WI38 (cell line): ENCODE measurements at regions not wholly inside any gene's neighbourhood (a gene's known extent, or its start where the extent isn't known, plus 50 kb on each side); places are given as distances from the start of the nearest gene placed in this dataset.

ENCODE experiments used
- H3K4me3 ChIP-seq: 2 replicates; pipeline ENCODE4 v1.5.1; 2011; ENCODE audit warnings: low read depth, mild to moderate bottlenecking, control low read depth, low read length
- TF ChIP-seq, protein P1 (sequence below): IDR thresholded peaks from 2 replicates; pipeline ENCODE4 v1.5.1; 2012; ENCODE audit warnings: low read depth, mild to moderate bottlenecking, control low read depth, low read length

DNA sequence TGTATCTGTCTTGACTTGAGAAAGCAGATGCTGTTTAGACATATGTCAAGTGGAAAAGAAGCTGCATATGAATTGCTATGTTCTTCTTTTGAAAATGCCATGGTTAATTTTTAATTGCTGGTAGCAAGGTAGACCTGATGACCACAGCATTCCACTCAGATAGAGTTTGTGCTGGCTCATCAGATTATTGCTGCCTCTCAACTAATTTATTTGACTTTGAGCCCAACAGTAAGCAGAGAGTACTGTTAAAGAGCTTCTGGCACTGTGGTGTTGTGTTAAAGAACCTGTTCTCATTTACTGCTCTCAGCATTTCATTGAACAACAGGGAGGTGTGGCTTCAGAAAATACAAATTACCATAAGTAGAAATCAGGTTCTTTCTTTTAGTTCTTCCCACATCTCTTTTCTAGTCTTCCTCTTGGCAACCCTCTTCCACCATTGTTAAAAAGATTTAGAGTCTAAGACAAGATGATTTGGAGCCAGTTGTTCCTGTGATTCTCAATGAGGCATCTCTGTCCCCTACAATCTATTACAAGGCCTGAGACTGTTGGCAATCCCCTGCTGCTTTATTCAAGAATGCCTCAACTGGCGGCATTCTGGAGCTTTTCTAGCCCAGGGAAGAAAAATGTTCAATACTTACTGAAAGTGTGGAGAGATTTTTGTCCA lies 967.6 kb upstream of the GJE1 start:
- TF ChIP-seq, protein P1, sequence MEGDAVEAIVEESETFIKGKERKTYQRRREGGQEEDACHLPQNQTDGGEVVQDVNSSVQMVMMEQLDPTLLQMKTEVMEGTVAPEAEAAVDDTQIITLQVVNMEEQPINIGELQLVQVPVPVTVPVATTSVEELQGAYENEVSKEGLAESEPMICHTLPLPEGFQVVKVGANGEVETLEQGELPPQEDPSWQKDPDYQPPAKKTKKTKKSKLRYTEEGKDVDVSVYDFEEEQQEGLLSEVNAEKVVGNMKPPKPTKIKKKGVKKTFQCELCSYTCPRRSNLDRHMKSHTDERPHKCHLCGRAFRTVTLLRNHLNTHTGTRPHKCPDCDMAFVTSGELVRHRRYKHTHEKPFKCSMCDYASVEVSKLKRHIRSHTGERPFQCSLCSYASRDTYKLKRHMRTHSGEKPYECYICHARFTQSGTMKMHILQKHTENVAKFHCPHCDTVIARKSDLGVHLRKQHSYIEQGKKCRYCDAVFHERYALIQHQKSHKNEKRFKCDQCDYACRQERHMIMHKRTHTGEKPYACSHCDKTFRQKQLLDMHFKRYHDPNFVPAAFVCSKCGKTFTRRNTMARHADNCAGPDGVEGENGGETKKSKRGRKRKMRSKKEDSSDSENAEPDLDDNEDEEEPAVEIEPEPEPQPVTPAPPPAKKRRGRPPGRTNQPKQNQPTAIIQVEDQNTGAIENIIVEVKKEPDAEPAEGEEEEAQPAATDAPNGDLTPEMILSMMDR: no peak
- no peak overlapping the region for H3K4me3 ChIP-seq

DNA sequence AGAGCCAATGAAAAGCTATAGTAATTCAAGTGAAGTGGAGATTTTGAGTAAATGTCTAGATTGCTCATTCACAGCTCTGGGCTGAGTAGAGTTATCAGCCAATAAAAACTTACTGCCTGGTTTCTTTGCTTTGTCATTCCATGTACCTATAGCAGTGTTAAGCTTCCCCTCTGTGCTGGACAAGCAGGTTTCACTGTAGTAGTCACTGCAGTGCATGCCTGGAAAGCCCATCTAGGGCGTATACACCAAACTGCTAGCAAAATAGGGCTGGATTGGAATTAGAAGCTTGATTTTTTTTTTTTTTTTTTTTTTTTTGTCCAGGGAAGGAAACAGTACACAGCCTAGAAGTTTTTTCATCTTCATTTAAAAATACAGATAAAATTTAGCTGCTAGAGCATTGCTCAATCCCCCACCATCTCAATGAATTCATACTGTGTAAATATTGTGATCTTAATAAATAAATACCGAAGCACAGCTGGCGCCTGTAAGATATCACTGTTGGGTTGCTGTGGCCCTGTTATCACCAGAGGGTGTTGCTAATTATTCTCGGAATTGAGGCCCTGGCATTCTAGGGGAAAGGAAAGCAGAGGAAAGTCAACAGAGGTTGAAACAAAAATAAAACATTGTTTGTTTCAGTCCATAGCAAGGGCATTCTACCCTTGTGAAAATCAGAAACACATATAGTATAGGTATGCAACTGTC lies 968.5 kb upstream of the GJE1 start:
- TF ChIP-seq, protein P1: no peak
- H3K4me3 ChIP-seq: no peak overlapping the region

DNA sequence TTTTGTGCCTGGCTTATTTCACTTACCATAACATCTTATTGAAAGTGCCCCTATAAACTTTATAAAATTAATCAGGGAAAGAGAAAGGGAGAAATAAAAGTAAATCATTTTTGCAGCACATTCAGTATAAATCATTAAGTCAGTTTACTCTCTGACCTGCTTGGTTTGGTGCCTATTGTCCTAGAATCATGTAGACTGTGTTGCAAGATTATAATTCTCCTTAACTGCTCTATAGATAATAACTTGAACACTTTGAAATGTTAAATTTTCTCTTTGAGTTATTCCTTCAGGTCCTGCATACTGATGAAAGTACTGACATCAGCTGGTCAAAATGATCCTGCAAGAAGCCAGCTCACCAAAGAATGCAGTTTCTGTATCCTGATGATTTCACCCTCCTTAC lies 969.6 kb upstream of the GJE1 start:
- TF ChIP-seq, protein P1: no peak

DNA sequence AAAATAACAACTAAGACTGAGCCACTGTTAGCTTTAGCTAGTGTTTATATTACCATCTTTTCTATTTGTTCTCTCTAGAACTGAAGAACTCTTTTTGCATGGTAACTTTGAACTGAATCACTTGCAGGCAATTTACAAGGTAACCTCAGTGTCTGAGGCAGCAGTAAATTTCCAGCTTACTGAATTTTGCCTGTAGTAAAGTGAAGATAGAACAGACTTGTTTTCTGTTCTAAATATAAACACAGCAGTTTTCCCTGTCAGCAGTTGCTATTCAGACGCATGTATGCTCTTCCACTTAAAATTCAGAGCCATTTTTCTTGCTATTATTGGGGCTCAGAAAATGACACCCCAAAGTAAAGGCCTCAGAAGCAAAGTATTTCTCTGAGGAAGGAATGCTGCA lies 974.0 kb upstream of the GJE1 start:
- TF ChIP-seq, protein P1: no peak
- H3K4me3 ChIP-seq: no peak overlapping the region

More for the DNA sequence above, 969.6 kb upstream of the GJE1 start:
- H3K4me3 ChIP-seq: no peak overlapping the region

DNA sequence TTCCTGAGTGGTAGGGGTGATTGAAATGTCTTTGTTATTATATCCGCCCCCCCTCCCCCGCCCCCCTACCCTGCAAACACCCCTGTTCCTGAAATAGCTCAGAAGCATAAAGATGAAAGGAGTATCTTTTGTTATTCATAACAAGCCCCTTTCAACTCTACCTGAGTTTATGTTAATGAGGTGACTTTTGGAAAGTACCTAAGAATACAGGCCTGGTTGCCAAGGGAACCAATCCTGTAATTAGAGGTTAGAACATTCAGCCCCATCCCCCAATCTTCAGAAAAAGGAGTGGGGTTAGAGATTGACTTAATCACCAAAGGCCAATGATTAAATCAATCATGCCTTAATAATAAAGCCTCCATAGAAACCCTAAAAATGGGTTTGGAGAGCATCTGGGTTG lies 979.2 kb upstream of the GJE1 start:
- TF ChIP-seq, protein P1: no peak
- no peak overlapping the region for H3K4me3 ChIP-seq

DNA sequence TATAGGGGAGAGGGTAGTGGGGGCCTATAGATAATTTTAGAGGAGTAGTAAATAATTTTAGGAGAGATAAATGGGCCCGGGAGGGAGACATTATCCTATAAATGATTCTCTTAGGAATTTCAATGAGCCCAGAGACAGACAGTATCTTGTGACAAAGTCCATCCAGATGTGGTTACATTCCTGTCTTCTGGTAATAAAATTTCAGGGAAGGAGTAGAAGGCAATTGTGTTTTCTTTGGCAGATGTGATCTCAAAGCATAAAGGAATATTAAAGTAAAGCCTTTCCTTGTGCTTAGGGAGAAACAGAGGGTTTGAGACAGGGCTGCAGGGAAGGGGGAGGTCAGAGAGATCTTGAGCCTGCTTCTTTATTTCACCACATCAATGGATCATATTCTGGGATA lies 979.8 kb upstream of the GJE1 start:
- TF ChIP-seq, protein P1: no peak

DNA sequence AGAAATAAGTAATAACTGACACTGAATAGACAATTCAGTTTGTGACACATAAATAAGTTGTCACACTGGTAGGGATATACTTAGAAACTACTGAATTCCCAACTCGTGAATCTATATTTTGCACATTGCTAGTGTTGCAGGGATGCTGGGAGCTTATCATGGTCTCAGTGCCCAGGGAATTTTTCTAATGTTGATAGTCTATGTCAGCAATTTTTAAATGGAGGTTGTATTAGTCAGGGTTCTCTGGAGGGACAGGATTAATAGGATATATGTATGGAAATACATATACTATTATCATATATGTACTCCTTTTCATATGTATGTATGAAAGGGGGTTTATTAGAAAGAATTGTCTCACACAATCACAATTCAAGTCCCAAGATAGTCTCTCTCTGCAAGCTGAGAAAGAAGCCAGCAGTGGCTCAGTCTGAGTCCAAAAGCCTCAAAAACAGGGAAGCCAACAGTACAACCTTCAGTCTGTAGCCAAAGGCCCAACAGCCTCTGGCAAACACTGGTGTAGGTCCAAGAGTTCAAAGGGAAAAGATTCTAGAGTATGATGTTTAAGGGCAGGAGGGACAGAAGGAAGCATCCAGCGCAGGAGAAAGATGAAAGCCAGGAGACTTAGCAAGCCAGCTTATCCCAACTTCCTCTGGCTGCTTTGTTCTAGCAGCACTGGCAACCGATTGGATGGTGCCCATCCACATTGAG lies 980.9 kb upstream of the GJE1 start:
- no peak overlapping the region for H3K4me3 ChIP-seq

More for the DNA sequence above, 979.8 kb upstream of the GJE1 start:
- no peak overlapping the region for H3K4me3 ChIP-seq

More for the DNA sequence above, 980.9 kb upstream of the GJE1 start:
- TF ChIP-seq, protein P1: no peak
